Frontal cortex (tissue), 3 donors: ENCODE measurements at regions not wholly inside any gene's neighbourhood (a gene's known extent, or its start where the extent isn't known, plus 50 kb on each side); places are given as distances from the start of the nearest gene placed in this dataset.

ENCODE experiments used
- DNase-seq, 2 donors: peaks; one replicate each; pipeline ENCODE4 v3.0.0; 2012; ENCODE audit warnings: low spot score in 2 of 2
- FAIRE-seq: peaks from 2 replicates; lab custom pipeline; 2012; peaks lifted over from hg19 to GRCh38; lab: Jason Lieb, UNC
- donor health status: control.
- donor health status: control.
- donor health status: control.

- DNase-seq, result no peak
- no peak for FAIRE-seq
These were observed 872.4 kb upstream of the CXADR start for GRCh38 chr21:16640297-16641027.

GRCh38 chr21:16642353-16642752 lies 870.5 kb upstream of the CXADR start:
- FAIRE-seq (no peak), DNase-seq (no peak)

- DNase-seq, result no peak
- no peak for FAIRE-seq
These were observed 868.2 kb upstream of the CXADR start for GRCh38 chr21:16644685-16645084.

DNA sequence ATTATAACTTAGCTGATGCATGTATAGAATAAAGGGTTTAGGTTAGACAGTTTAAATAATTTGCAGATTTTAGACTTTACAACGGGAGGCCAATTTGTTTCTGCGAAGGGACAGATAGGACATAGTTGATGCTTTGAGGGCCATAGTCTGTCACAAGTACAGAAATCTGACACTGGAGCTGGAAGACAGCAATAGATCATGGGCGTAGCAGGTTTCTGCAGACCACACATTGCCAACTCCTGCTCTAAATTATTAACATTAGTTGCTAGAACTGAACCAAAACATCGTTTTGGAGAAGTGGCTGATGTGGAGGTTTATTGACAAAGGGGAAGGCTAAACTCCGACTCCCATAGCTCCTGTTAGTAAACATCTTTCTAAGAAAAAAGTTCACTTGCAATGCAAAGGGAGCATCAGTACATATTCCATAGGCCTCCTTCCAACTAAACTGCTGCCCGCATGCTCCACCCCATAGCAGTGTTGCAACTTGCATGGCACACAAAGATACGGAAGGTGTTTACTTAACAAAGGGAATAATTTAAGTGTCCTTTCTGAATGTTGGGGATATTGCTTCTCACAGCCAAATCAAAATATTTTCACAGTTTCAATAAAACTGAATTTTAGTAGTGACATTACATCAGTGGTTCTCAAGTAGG lies 862.0 kb upstream of the CXADR start:
- FAIRE-seq (no peak), DNase-seq (no peak)

GRCh38 chr21:16651956-16652355 lies 860.9 kb upstream of the CXADR start:
- FAIRE-seq (no peak), DNase-seq (no peak)

- DNase-seq (no peak), FAIRE-seq (no peak)
These were observed 849.4 kb upstream of the CXADR start for GRCh38 chr21:16663436-16663835.

- DNase-seq, result no peak
- no peak for FAIRE-seq
These were observed 845.4 kb upstream of the CXADR start for GRCh38 chr21:16667395-16667794.

DNA sequence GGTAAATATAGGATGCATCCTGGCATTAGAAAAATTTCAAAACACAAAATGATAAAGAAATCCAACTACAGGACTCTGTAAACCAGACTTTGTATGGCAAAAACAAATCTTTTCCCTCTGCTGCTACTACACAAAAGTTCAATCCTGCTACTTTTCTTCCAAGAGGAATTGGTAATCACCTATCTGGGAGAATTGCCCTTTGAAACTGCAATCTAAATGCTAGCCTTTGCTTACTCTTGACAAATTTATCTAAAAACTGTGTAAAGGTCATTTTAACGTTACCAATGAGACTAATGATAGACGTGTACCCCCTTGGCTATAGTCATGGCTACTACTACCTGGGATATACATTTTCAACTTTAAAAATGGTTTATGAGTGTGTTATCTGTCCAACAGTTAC lies 837.9 kb upstream of the CXADR start:
- no peak for DNase-seq
- FAIRE-seq, result no peak

DNA sequence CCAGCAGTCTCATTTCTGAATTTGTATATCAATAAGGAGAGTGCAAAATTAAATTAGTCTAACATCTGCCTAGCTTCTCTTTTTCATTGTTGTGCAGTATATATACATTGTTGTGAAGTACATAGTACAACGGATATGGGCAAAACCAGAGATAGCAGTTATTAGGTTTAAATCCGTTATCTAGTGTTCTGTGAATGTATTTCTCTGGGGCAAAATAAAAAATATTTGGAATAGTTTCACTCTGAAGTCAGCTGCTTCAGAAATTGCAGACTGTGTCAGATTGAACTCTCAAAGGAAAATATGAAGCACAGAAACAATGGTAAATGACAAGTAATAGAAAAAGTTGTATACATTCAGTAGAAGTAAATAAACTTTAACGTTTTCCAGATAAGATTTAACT lies 836.5 kb upstream of the CXADR start:
- FAIRE-seq (no peak), DNase-seq (no peak)

- FAIRE-seq (no peak), DNase-seq (no peak)
These were observed 834.2 kb upstream of the CXADR start for GRCh38 chr21:16678429-16679160.

GRCh38 chr21:16695074-16695473 lies 817.8 kb upstream of the CXADR start:
- DNase-seq, result no peak
- no peak for FAIRE-seq

DNA sequence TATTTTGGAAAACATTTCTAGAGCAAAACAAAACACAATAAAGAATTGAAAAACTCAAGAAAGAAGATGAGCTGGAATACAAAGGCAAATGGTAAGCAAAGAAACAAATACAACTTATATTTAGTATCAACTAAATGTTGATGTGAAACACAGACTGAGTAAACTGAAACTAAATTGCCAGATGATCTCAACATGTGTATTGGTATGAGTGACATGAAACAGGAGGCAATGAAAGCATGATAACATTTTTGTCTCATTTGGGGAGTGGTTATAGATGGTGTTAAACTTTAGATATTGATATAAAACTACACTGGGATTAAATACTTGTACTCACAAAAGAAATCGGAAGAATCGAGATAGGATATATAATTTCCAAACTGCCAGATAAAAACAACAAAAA lies 805.6 kb upstream of the CXADR start:
- FAIRE-seq, result no peak
- DNase-seq, result no peak

DNA sequence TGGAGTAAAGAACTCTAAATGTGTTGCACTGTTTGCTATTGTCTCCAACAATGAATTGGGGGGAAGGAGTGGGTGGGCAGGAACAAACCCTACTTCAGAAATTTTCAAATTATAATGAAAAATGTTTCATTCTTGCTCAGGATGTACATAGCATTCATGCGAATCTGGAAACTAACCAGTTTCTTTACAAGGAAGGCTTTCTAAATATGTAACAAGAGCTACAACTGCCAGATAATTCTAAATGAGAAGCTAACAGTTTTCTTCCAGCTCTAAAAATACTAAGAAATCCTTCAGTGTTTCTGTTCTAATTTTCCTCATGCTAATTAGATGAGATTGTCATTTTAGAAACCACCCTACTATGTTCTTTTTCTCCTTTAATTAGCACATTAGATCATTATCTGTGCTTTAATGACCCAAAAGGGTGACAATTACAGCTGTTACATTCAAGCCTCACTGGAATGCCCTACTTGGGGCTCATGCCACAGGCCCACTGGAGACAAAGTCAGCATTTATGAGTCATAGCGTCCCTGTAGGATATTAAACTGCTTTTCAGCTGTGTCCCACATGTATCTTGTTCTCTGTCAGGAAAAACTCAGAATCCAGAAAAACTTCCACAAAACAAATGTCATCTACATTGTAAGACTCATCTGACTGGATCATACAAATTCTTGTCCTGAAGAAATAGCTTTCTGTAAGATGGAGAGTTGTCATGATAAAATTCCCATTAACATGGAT lies 804.6 kb upstream of the CXADR start:
- DNase-seq (no peak), FAIRE-seq (no peak)

DNA sequence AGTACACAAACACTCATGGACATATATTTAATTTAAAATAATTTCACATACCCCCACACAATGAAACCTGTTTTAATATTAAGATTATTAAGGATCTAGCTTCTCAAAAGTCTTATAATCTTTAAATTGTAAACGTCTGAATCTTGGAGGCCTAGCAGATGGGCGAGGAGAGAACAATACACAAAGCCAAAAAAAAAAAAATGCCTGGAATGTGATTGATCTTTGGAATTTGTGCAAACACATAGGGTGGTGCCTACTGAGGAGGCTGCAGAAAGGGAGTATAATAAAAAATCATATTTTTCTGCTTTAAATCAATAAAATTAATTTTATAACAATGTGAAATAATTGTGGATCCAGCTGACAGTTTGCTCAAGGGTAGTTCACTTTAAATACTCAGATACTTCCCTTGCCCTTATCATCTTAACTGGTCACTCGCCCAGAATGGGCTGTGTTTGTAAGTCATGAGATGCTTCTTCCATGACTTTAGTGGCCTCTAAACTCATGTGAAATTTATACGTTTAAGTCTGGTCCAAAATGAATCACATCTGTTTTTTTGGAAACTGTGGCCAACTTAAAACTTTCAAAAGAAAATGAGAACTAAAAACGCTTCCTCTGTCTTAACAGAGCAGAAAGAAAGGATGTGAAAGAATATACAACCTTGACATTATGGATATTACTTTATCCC lies 802.8 kb upstream of the CXADR start:
- no peak for DNase-seq
- no peak for FAIRE-seq

DNA sequence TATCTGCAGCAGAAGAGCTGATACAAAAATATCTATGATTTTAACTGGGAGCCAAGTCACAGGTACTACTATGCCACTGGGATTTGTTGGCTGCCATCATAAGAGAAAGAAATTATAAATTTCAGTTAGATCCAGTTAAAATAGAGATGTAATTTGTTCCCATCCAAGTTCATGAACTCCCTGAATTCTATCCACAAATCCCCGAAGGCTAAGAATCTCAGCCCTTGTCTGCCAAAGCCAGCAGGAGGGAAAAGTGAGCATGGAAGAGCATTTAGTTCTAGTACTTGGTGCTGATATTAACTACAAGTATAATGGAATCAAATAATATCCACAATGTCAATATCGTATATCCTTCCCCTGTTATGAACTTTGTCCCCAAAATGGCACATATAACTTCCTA lies 801.1 kb upstream of the CXADR start:
- no peak for FAIRE-seq
- no peak for DNase-seq

GRCh38 chr21:16713331-16714117 lies 799.3 kb upstream of the CXADR start:
- DNase-seq, result no peak
- no peak for FAIRE-seq

- DNase-seq, result no peak
- FAIRE-seq, result no peak
These were observed 772.3 kb upstream of the CXADR start for GRCh38 chr21:16740511-16740910.

DNA sequence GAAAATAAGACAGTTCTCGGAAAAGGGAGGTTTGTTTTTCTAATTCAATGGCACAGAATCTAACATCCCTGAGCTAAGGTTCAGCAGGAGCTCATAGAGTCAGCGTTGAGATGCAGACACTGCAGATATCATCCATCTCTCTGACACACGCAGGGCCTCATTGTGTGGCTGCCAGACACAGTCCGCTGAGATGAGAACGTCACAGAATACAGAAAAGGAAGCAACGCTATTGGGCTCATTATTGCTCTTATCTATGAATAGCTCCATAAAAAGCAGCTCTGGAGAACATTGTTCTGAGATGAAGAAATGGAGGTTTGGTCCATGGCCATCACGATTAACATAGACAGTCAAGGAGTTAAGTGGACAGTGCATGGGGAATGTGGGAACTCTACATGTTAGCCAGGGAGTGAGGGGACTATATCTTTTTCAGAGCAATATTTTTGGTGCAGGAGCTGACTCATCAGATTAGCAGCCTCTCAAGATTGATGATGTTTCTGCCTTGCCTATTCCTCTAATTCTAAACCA lies 771.6 kb upstream of the CXADR start:
- FAIRE-seq (no peak), DNase-seq (no peak)

DNA sequence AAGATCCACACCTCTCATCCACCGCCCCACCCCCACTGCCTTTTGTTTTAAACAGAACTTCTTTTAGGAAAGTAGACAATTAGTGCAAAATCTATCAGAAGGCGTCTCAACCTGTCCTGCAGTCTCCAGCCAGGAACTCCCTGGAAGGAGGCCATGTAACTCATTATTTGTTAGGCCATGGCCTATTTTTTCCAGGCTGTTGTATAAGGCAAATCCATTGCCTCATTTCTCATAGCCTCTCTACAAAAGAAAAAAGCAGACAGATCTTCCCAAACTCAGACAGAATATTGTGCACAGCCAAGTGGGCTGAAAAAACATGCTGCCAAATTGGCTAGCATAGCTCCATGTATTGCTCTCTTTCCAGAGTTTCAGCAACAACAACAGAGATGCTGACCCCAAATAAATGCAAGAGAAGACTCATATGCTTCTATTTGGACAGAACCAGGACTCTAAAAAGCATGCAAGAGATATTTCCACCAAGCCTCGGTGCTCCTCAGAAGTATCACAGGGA lies 770.7 kb upstream of the CXADR start:
- FAIRE-seq, result no peak
- DNase-seq, result peak; percentile 1 to 4
